ENCODE measurements at regions not wholly inside any gene's neighbourhood (a gene's known extent, or its start where the extent isn't known, plus 50 kb on each side); places are given as distances from the start of the nearest gene placed in this dataset.

DNA sequence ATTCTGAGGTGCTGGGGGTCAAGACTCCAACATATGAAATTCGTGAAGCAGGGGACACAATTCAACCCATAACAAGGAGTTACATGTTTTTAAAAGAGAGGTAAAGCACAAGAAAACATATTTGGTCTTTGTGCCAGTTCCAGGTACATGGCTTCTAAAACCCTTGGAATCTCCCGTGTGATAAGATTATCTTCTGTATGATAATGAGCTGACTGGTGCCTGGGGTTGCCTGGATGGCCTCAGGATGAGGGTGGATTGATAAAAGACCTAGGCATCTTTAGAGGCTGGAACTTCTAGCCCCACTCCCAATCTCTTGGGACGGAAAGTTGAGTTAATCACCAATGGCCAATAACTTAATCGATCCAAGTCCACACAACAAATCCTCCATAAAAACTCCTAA, 87.0 kb downstream of the FAM217A start:
- no peaks in the 10 kb centered on the region for H3K9me3 ChIP-seq
- no peaks in the 10 kb centered on the region for H3K27me3 ChIP-seq
- H3K27ac ChIP-seq: no peak overlapping the region
- WGBS, 2 donors: 79% methylated on average over 3 to 4 of the region's 4 CpGs
- TF ChIP-seq, protein P1, sequence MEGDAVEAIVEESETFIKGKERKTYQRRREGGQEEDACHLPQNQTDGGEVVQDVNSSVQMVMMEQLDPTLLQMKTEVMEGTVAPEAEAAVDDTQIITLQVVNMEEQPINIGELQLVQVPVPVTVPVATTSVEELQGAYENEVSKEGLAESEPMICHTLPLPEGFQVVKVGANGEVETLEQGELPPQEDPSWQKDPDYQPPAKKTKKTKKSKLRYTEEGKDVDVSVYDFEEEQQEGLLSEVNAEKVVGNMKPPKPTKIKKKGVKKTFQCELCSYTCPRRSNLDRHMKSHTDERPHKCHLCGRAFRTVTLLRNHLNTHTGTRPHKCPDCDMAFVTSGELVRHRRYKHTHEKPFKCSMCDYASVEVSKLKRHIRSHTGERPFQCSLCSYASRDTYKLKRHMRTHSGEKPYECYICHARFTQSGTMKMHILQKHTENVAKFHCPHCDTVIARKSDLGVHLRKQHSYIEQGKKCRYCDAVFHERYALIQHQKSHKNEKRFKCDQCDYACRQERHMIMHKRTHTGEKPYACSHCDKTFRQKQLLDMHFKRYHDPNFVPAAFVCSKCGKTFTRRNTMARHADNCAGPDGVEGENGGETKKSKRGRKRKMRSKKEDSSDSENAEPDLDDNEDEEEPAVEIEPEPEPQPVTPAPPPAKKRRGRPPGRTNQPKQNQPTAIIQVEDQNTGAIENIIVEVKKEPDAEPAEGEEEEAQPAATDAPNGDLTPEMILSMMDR (IDR thresholded peaks at IDR 0.05): no peak
- TF ChIP-seq POLR2A (IDR thresholded peaks at IDR 0.05): no peak
- peaks cover 3 to 22% (median 4%) of the 10 kb centered on the region in 3 donors for H3K4me1 ChIP-seq
- H3K36me3 ChIP-seq: no peaks in the 10 kb centered on the region
- intact Hi-C loops (cut with DNase I): loop anchor here (5.0 kb wide), 1 partner anchor 245 kb away; no protein-coding TSS in a partner anchor
- DNase-seq: no peak
- no peak overlapping the region for H3K4me3 ChIP-seq

DNA sequence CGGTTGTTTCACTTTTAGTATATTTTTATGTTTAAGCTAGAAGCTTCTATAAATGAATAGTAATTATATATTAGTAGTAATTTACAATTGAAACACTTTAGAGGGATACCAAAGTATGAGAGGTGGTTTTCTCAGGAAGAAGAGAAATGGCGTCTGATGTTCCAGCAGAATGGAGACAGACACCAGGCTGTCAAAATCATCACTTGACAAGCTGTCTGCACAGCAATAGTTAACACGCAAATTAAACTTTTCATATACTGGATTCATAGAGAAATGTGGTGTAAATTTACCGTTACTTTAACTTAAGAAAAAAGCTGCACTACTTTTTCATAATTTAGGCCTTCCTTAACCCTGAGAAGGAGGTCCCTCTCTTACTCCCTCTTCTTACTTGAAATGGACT, 82.6 kb downstream of the FAM217A start:
- H3K27ac ChIP-seq: no peak overlapping the region
- no peaks in the 10 kb centered on the region for H3K27me3 ChIP-seq
- H3K4me3 ChIP-seq: no peak overlapping the region
- no peaks in the 10 kb centered on the region for H3K9me3 ChIP-seq
- WGBS, 2 donors: 89 to 94% methylated on average over 4 of the region's 4 CpGs
- peaks cover 0 to 23% (median 11%) of the 10 kb centered on the region in 3 donors for H3K4me1 ChIP-seq
- no peaks in the 10 kb centered on the region for H3K36me3 ChIP-seq
- TF ChIP-seq POLR2A (IDR thresholded peaks at IDR 0.05): no peak
- TF ChIP-seq, protein P1 (IDR thresholded peaks at IDR 0.05): no peak
- DNase-seq: no peak
- intact Hi-C loops (cut with DNase I): no loop called here

DNA sequence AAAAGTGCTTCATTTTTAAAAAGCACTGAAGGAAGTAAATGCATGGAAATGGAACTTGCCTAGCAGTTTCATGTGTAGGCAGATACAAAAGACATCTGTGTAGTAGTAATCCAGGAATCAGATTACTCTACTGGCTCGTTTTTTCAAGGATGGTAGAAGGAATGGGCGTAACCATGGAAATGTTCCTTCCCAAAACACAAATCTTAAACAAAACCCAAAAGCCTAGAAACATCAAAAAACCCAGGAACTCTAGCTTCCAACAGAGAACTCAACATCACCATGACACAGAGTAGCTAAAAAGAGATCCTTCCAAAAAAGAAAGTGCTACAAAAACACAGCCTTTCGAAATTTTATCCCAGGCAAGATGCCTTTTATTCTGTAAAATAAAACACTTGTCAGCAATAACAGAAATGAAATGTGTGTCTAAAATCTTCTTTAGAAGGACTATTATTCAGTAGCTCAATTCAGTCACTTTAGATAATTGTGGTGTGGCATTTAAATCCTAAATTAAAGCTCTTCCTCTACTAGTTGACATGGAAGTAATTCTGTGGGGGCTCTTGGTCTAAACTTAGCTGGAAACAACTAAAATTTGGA, 81.7 kb downstream of the FAM217A start:
- TF ChIP-seq, protein P1 (IDR thresholded peaks at IDR 0.05): no peak
- no peak for TF ChIP-seq POLR2A (IDR thresholded peaks at IDR 0.05)
- H3K27me3 ChIP-seq: no peaks in the 10 kb centered on the region
- 32 to 43% methylated on average over 3 of the region's 3 CpGs for WGBS, 2 donors
- no peaks in the 10 kb centered on the region for H3K36me3 ChIP-seq
- intact Hi-C loops (cut with DNase I): no loop called here
- H3K9me3 ChIP-seq: no peaks in the 10 kb centered on the region
- H3K4me1 ChIP-seq: peaks cover 0 to 21% (median 11%) of the 10 kb centered on the region in 3 donors
- no peak overlapping the region for H3K4me3 ChIP-seq
- no peak for DNase-seq
- peak overlapping the region in 3 of 4 donors; percentile 11 to 25 (median 25) for H3K27ac ChIP-seq

GRCh38 chr6:3999800-4000661, 78.9 kb downstream of the FAM217A start:
- Histone ChIP-seq H3K4me1 (peaks cover 0 to 21% (median 11%) of the 10 kb centered on the region in 3 donors), H3K27ac (no peak overlapping the region), H3K27me3 (no peaks in the 10 kb centered on the region), H3K36me3 (peaks cover 0 to 13% (median 0%) of the 10 kb centered on the region in 3 donors), H3K9me3 (no peaks in the 10 kb centered on the region), H3K4me3 (no peak overlapping the region)
- DNase-seq: no peak
- intact Hi-C loops (cut with DNase I): no loop called here
- TF ChIP-seq, protein P1 (IDR thresholded peaks at IDR 0.05): no peak
- TF ChIP-seq POLR2A (IDR thresholded peaks at IDR 0.05): no peak
- 75 to 79% methylated on average over 4 of the region's 4 CpGs for WGBS, 2 donors

DNA sequence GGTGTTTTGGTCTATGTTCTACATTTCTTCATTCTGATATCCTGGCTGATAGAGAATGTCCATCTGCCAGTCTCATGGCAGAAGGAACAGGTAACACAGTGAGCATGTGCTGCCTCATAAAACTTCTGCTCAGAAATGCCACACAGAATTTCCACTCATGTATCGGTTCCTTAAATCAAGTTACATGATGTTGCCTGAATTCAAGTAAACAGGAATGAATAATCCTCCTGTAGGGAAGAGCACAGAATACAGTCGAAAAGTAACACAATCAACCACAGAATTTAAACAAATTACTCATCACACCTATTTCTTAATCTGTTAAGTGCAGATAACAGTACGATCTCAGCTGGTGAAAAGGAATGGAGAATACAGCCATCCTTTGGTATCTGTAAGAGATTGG, 74.7 kb downstream of the FAM217A start:
- no peak overlapping the region for H3K4me3 ChIP-seq
- intact Hi-C loops (cut with DNase I): no loop called here
- no peaks in the 10 kb centered on the region for H3K9me3 ChIP-seq
- H3K36me3 ChIP-seq: peaks cover 0 to 13% (median 0%) of the 10 kb centered on the region in 3 donors
- WGBS, 2 donors: 59 to 64% methylated on average over 3 of the region's 3 CpGs
- no peak overlapping the region for H3K27ac ChIP-seq
- H3K4me1 ChIP-seq: peaks cover 0 to 10% (median 3%) of the 10 kb centered on the region in 3 donors
- no peaks in the 10 kb centered on the region for H3K27me3 ChIP-seq
- DNase-seq: no peak
- TF ChIP-seq, protein P1 (IDR thresholded peaks at IDR 0.05): no peak
- TF ChIP-seq POLR2A (IDR thresholded peaks at IDR 0.05): no peak
